Panc1 (cell line): ENCODE measurements at regions not wholly inside any gene's neighbourhood (a gene's known extent, or its start where the extent isn't known, plus 50 kb on each side); places are given as distances from the start of the nearest gene placed in this dataset.

Experiments used
- ATAC-seq: fragments of 200-7000 bp; cut with Tn5 transposase; 2 replicates; pipeline ENCODE4 v1.9.1; 2020; ENCODE audit warnings: mild to moderate bottlenecking, moderate library complexity
- BruUV-seq: library from RNA; stranded (reverse); fragments of 400-500 nt; replicated peaks from 2 replicates; lab custom pipeline; 2021; lab: Mats Ljungman, UMichigan
- CTCF ChIA-PET: fragments of 300-600 bp; sonication (Branson Sonifier 250); formaldehyde crosslinking; loops from one replicate; lab custom pipeline; 2022; ENCODE audit warnings: antibody characterized with exemption; lab: Charles Lee
- POLR2A ChIA-PET: fragments of 300-600 bp; sonication (Branson Sonifier 250); formaldehyde crosslinking; loops from one replicate; lab custom pipeline; 2022; ENCODE audit warnings: antibody characterized with exemption; lab: Charles Lee
- DNase-seq: peaks from one replicate; pipeline ENCODE4 v3.0.0-alpha.2; 2010; ENCODE audit warnings: low read depth, low spot score
- H3K27ac ChIP-seq: 2 replicates; pipeline ENCODE4 v1.5.1; 2011; ENCODE audit warnings: mild to moderate bottlenecking, low read length, inconsistent platforms
- H3K27me3 ChIP-seq: fragments of 200-500 bp; sonication (Bioruptor generic); 2 replicates; pipeline ENCODE4 v1.6.0; 2014; ENCODE audit warnings: low read length, inconsistent platforms; ENCODE audit not compliant: control insufficient read depth, insufficient read depth
- H3K36me3 ChIP-seq: fragments of 200-500 bp; sonication (Bioruptor generic); 2 replicates; pipeline ENCODE4 v1.5.1; 2014; ENCODE audit warnings: inconsistent platforms, mild to moderate bottlenecking, low read length, moderate library complexity; ENCODE audit not compliant: control insufficient read depth, insufficient read depth
- H3K4me1 ChIP-seq: 2 replicates; pipeline ENCODE4 v1.5.1; 2011; ENCODE audit warnings: inconsistent platforms, mild to moderate bottlenecking, low read length, moderate library complexity; ENCODE audit not compliant: control insufficient read depth, insufficient read depth
- H3K4me3 ChIP-seq, 2 experiments: 2 replicates each; pipeline ENCODE4 v1.5.1; 2011 to 2012; ENCODE audit warnings: low read depth in 2 of 2, low read length in 2 of 2, mild to moderate bottlenecking in 2 of 2, inconsistent platforms in 1 of 2, moderate library complexity in 1 of 2
- H3K9me3 ChIP-seq: fragments of 200-500 bp; sonication (Bioruptor generic); 2 replicates; pipeline ENCODE4 v1.5.1; 2014; ENCODE audit warnings: low read depth, mild to moderate bottlenecking, inconsistent platforms, low read length, moderate library complexity; ENCODE audit not compliant: control insufficient read depth, insufficient read depth
- POLR2AphosphoS5 ChIP-seq: IDR thresholded peaks from 2 replicates; pipeline ENCODE4 v1.6.1; 2012; ENCODE audit warnings: mild to moderate bottlenecking, low read depth, low read length, moderate library complexity
- SIN3A ChIP-seq: IDR thresholded peaks from 2 replicates; pipeline ENCODE4 v1.6.1; 2012; ENCODE audit warnings: low read depth, mild to moderate bottlenecking, low read length, moderate library complexity, borderline replicate concordance; ENCODE audit not compliant: insufficient read depth
- TCF7L2 ChIP-seq: IDR thresholded peaks from 2 replicates; pipeline ENCODE4 v1.6.1; 2011; ENCODE audit warnings: mild to moderate bottlenecking, low read depth, low read length, inconsistent platforms
- in situ Hi-C: cut with HindIII; loops from 2 replicates; pipeline ENCODE4 v1.10.0; 2016; ENCODE audit warnings: low sequenced_read_pairs, low pct_unique_long_range_greater_than_20kb
- intact Hi-C: fragments of 100-400 bp; cut with micrococcal nuclease; formaldehyde crosslinking; loops from one replicate; pipeline ENCODE4 v1.10.0; 2022; ENCODE audit not compliant: unreplicated experiment
- TF ChIP-seq, protein P1 (sequence below), 2 experiments: IDR thresholded peaks; 2 replicates each; pipeline ENCODE4 v1.6.1; 2011 to 2012; ENCODE audit warnings: low read depth in 2 of 2, control low read depth in 1 of 2, low read length in 1 of 2, mild to moderate bottlenecking in 1 of 2, moderate library complexity in 1 of 2; ENCODE audit not compliant: insufficient read depth in 1 of 2
- TF ChIP-seq, protein P2 (sequence below): fragments of 450-650 bp; IDR thresholded peaks from 2 replicates; pipeline ENCODE4 v1.5.1; 2017; ENCODE audit warnings: mild to moderate bottlenecking

DNA sequence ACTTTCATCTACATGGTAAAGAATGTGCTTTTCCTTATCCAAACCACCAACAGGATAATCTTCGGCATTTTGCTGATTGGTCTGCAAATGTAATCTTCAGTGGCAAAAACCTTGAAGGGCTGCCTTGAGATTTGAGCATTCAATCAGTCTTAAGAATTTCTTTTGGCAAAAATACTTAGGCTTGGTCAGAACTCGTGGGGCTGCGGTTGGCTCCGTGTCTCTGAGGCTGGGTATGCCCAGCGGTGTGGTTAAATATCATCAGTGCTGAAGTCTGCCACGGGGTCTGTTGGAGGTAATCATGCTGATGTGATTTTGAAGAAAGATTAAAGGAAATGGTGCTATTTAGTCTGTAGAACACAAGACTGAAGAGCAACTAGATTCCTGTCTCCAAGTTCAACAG lies 262.6 kb downstream of the EN1 start:
- no peaks in the 10 kb centered on the region for H3K4me1 ChIP-seq
- no peak for DNase-seq
- ATAC-seq = no peak
- TF ChIP-seq, protein P1, sequence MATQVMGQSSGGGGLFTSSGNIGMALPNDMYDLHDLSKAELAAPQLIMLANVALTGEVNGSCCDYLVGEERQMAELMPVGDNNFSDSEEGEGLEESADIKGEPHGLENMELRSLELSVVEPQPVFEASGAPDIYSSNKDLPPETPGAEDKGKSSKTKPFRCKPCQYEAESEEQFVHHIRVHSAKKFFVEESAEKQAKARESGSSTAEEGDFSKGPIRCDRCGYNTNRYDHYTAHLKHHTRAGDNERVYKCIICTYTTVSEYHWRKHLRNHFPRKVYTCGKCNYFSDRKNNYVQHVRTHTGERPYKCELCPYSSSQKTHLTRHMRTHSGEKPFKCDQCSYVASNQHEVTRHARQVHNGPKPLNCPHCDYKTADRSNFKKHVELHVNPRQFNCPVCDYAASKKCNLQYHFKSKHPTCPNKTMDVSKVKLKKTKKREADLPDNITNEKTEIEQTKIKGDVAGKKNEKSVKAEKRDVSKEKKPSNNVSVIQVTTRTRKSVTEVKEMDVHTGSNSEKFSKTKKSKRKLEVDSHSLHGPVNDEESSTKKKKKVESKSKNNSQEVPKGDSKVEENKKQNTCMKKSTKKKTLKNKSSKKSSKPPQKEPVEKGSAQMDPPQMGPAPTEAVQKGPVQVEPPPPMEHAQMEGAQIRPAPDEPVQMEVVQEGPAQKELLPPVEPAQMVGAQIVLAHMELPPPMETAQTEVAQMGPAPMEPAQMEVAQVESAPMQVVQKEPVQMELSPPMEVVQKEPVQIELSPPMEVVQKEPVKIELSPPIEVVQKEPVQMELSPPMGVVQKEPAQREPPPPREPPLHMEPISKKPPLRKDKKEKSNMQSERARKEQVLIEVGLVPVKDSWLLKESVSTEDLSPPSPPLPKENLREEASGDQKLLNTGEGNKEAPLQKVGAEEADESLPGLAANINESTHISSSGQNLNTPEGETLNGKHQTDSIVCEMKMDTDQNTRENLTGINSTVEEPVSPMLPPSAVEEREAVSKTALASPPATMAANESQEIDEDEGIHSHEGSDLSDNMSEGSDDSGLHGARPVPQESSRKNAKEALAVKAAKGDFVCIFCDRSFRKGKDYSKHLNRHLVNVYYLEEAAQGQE (IDR thresholded peaks at IDR 0.05; ENCODE audit: insufficient read depth in 1 of 2, low read depth in 2 of 2, low read length in 1 of 2) = no peak
- TF ChIP-seq TCF7L2 = no peak
- TF ChIP-seq POLR2AphosphoS5 = no peak
- TF ChIP-seq, protein P2, sequence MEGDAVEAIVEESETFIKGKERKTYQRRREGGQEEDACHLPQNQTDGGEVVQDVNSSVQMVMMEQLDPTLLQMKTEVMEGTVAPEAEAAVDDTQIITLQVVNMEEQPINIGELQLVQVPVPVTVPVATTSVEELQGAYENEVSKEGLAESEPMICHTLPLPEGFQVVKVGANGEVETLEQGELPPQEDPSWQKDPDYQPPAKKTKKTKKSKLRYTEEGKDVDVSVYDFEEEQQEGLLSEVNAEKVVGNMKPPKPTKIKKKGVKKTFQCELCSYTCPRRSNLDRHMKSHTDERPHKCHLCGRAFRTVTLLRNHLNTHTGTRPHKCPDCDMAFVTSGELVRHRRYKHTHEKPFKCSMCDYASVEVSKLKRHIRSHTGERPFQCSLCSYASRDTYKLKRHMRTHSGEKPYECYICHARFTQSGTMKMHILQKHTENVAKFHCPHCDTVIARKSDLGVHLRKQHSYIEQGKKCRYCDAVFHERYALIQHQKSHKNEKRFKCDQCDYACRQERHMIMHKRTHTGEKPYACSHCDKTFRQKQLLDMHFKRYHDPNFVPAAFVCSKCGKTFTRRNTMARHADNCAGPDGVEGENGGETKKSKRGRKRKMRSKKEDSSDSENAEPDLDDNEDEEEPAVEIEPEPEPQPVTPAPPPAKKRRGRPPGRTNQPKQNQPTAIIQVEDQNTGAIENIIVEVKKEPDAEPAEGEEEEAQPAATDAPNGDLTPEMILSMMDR = no peak
- TF ChIP-seq SIN3A = no peak
- H3K4me3 ChIP-seq = no peak overlapping the region
- intact Hi-C loops = no loop called here
- BruUV-seq = no TSS peak
- H3K36me3 ChIP-seq = no peaks in the 10 kb centered on the region
- in situ Hi-C loops = no loop called here
- H3K27me3 ChIP-seq = no peaks in the 10 kb centered on the region
- no peak overlapping the region for H3K27ac ChIP-seq
- no peaks in the 10 kb centered on the region for H3K9me3 ChIP-seq
- ChIA-PET POLR2A (no interaction called here), CTCF (no interaction called here)

DNA sequence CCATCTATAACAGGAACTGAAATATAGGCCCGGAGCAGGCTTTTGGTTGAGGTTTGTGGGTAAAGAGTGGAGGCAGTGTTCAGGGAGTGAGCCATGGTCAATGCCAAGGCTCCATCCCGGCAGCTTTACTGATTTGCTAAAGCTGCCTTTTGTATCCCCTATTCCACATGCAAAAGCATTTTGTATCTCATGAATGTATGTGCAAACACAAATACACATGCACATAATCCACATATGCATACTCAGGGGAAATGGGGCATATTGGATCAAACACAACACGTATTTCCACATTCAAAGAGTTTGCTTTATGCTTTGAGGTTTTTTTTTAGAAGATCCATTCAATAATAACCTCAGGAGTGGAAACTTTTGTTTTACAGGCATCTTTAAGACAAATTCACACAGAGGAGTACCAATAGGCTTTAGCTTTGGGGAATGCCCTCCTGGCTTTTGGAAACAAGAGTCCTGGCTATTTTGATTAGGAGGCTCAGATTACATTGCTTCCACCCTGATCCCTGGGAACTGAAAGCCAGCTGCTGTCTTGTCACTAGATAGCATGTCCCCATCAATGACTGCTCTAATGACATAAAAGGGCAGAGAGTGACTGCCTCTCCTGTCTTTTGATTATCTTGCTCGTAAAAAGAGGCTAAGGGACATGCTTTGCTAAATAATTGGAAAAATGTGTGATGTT lies 263.2 kb downstream of the EN1 start:
- Histone ChIP-seq H3K9me3 (no peaks in the 10 kb centered on the region), H3K27me3 (no peaks in the 10 kb centered on the region), H3K4me1 (no peaks in the 10 kb centered on the region), H3K4me3 (no peak overlapping the region), H3K27ac (no peak overlapping the region), H3K36me3 (no peaks in the 10 kb centered on the region)
- ChIA-PET CTCF (no interaction called here), POLR2A (no interaction called here)
- intact Hi-C loops (no loop called here), in situ Hi-C loops (no loop called here)
- no peak for DNase-seq
- no peak for ATAC-seq
- TF ChIP-seq, protein P1 (IDR thresholded peaks at IDR 0.05; ENCODE audit: insufficient read depth in 1 of 2, low read depth in 2 of 2, low read length in 1 of 2) = no peak
- no peak for TF ChIP-seq POLR2AphosphoS5
- no peak for TF ChIP-seq TCF7L2
- TF ChIP-seq, protein P2 = no peak
- TF ChIP-seq SIN3A = no peak
- BruUV-seq = no TSS peak
